HG02973 (cell line): ENCODE measurements at regions not wholly inside any gene's neighbourhood (a gene's known extent, or its start where the extent isn't known, plus 50 kb on each side); places are given as distances from the start of the nearest gene placed in this dataset.
A peak's percentile ranks its signal among the peaks of the same experiment; 100 is the strongest.

ENCODE experiments used
- ATAC-seq: cut with Tn5 transposase; IDR thresholded peaks from one replicate; pipeline ENCODE4 v1.9.1; 2021; ENCODE audit warnings: moderate library complexity; ENCODE audit not compliant: unreplicated experiment

GRCh38 chr18:60319129-60319528 is 53.4 kb downstream of the MC4R start:
- ATAC-seq = no peak

- no peak for ATAC-seq
These were observed 60.8 kb downstream of the MC4R start for GRCh38 chr18:60311676-60312360.

GRCh38 chr18:60295674-60296073 is 76.9 kb downstream of the MC4R start:
- ATAC-seq = no peak

GRCh38 chr18:60292186-60292585 is 80.4 kb downstream of the MC4R start:
- no peak for ATAC-seq

GRCh38 chr18:60279391-60279790 is 93.2 kb downstream of the MC4R start:
- no peak for ATAC-seq

- ATAC-seq = no peak
These were observed 94.6 kb downstream of the MC4R start for GRCh38 chr18:60277855-60278480.

- ATAC-seq = no peak
These were observed 105.0 kb downstream of the MC4R start for GRCh38 chr18:60267391-60268058.

GRCh38 chr18:60266558-60266957 is 106.0 kb downstream of the MC4R start:
- ATAC-seq = no peak

GRCh38 chr18:60259052-60259681 is 113.4 kb downstream of the MC4R start:
- ATAC-seq = peak; percentile 80

GRCh38 chr18:60249388-60249787 is 123.2 kb downstream of the MC4R start:
- ATAC-seq = no peak

GRCh38 chr18:60248336-60249330 is 123.9 kb downstream of the MC4R start:
- no peak for ATAC-seq

GRCh38 chr18:60247103-60247502 is 125.5 kb downstream of the MC4R start:
- peak; percentile 77 for ATAC-seq

GRCh38 chr18:60246606-60247005 is 126.0 kb downstream of the MC4R start:
- peak; percentile 69 for ATAC-seq

- ATAC-seq = no peak
These were observed 127.5 kb downstream of the MC4R start for GRCh38 chr18:60245096-60245495.

GRCh38 chr18:60239024-60239710 is 133.4 kb downstream of the MC4R start:
- ATAC-seq = peak; percentile 94

GRCh38 chr18:60235164-60235563 is 137.4 kb downstream of the MC4R start:
- no peak for ATAC-seq

- peak; percentile 60 for ATAC-seq
These were observed 140.0 kb downstream of the MC4R start for GRCh38 chr18:60232541-60232940.

GRCh38 chr18:60228609-60229595 is 143.7 kb downstream of the MC4R start:
- ATAC-seq = no peak

GRCh38 chr18:60215432-60215831 is 157.1 kb downstream of the MC4R start:
- ATAC-seq = peak; percentile 62
